C4-2B (cell line): ENCODE measurements at regions not wholly inside any gene's neighbourhood (a gene's known extent, or its start where the extent isn't known, plus 50 kb on each side); places are given as distances from the start of the nearest gene placed in this dataset.

Experiments
- H3K27ac ChIP-seq: fragments of 450-650 bp; 2 replicates; pipeline ENCODE4 v1.5.1; 2017
- CTCF ChIP-seq: fragments of 450-650 bp; conservative IDR thresholded peaks from 2 replicates; pipeline ENCODE4 v1.5.1; 2017; ENCODE audit warnings: mild to moderate bottlenecking
- ZFX ChIP-seq: fragments of 450-650 bp; IDR thresholded peaks from 2 replicates; pipeline ENCODE4 v1.6.1; 2017

- H3K27ac ChIP-seq = no peak overlapping the region
- TF ChIP-seq ZFX (no peak), CTCF (no peak)
Observed at GRCh38 chr4:154140869-154141268, 350.7 kb downstream of the DCHS2 start.

- no peak for TF ChIP-seq CTCF
- TF ChIP-seq ZFX = no peak
- H3K27ac ChIP-seq = no peak overlapping the region
Observed at GRCh38 chr4:154137320-154137905, 348.5 kb upstream of the SFRP2 start.

GRCh38 chr4:154135576-154135975 lies 346.7 kb upstream of the SFRP2 start:
- no peak overlapping the region for H3K27ac ChIP-seq
- no peak for TF ChIP-seq ZFX
- no peak for TF ChIP-seq CTCF

GRCh38 chr4:154132406-154132805 lies 343.5 kb upstream of the SFRP2 start:
- no peak for TF ChIP-seq CTCF
- TF ChIP-seq ZFX = no peak
- H3K27ac ChIP-seq = no peak overlapping the region

- H3K27ac ChIP-seq = no peak overlapping the region
- TF ChIP-seq CTCF (no peak), ZFX (no peak)
Observed at GRCh38 chr4:154126276-154126675, 337.4 kb upstream of the SFRP2 start.

- TF ChIP-seq ZFX (no peak), CTCF (no peak)
- no peak overlapping the region for H3K27ac ChIP-seq
Observed at GRCh38 chr4:154125340-154125739, 336.5 kb upstream of the SFRP2 start.

- H3K27ac ChIP-seq = no peak overlapping the region
- TF ChIP-seq ZFX = no peak
Observed at GRCh38 chr4:154124539-154125255, 335.8 kb upstream of the SFRP2 start.

- TF ChIP-seq ZFX = no peak
- no peak overlapping the region for H3K27ac ChIP-seq
Observed at GRCh38 chr4:154123897-154124296, 335.0 kb upstream of the SFRP2 start.
